Neural crest cell (in vitro differentiated cells): ENCODE measurements at regions not wholly inside any gene's neighbourhood (a gene's known extent, or its start where the extent isn't known, plus 50 kb on each side); places are given as distances from the start of the nearest gene placed in this dataset.

Source experiments
- DNase-seq: peaks from one replicate; pipeline ENCODE4 v3.0.0; 2021; ENCODE audit warnings: low read depth, mixed read lengths, low spot score
- H3K27ac Mint-ChIP-seq: one replicate; pipeline ENCODE4 v1.8.0; 2021; ENCODE audit warnings: mild to moderate bottlenecking, mixed read lengths; ENCODE audit not compliant: unreplicated experiment
- H3K27me3 Mint-ChIP-seq: 2 replicates; pipeline ENCODE4 v1.8.0; 2021; ENCODE audit warnings: low read depth, mild to moderate bottlenecking, mixed read lengths
- H3K36me3 Mint-ChIP-seq: 2 replicates; pipeline ENCODE4 v1.8.0; 2021; ENCODE audit warnings: low read depth, mild to moderate bottlenecking, mixed read lengths
- H3K4me1 Mint-ChIP-seq: 2 replicates; pipeline ENCODE4 v1.8.0; 2021; ENCODE audit warnings: mixed read lengths
- H3K4me3 Mint-ChIP-seq: one replicate; pipeline ENCODE4 v1.8.0; 2021; ENCODE audit warnings: mild to moderate bottlenecking, mixed read lengths
- H3K9me3 Mint-ChIP-seq: 2 replicates; pipeline ENCODE4 v1.8.0; 2021; ENCODE audit warnings: mixed read lengths
- TF ChIP-seq, protein P1 (sequence below): fragments of 200-600 bp; sonication (generic); conservative IDR thresholded peaks from 2 replicates; pipeline ENCODE4 v1.5.0; 2021; ENCODE audit warnings: antibody characterized with exemption, mild to moderate bottlenecking

DNA sequence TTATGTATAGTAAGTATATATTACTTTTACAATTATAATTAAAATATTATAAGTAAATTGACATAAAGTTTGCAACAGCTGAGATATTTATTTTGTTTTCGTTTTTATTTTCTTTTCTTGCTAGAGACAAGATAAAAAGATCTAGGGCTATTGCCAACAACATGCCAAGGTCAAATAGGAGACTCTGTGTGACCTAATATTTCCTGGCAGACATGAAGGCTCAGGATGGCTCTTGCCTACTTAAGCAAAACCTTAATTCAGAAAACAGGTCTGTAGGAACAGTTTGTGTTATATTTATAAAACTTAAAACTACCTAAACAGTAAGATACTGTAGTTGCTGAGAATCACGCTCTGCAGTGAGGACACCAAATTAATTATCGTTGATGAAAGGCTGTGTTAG, 145.2 kb downstream of the RFC3 start:
- Mint-ChIP-seq H3K27ac (no peak overlapping the region), H3K9me3 (peaks cover 7% of the 10 kb centered on the region), H3K4me3 (no peak overlapping the region), H3K4me1 (peaks cover 9% of the 10 kb centered on the region), H3K27me3 (no peaks in the 10 kb centered on the region), H3K36me3 (peaks cover 19% of the 10 kb centered on the region)
- DNase-seq = no peak
- TF ChIP-seq, protein P1, sequence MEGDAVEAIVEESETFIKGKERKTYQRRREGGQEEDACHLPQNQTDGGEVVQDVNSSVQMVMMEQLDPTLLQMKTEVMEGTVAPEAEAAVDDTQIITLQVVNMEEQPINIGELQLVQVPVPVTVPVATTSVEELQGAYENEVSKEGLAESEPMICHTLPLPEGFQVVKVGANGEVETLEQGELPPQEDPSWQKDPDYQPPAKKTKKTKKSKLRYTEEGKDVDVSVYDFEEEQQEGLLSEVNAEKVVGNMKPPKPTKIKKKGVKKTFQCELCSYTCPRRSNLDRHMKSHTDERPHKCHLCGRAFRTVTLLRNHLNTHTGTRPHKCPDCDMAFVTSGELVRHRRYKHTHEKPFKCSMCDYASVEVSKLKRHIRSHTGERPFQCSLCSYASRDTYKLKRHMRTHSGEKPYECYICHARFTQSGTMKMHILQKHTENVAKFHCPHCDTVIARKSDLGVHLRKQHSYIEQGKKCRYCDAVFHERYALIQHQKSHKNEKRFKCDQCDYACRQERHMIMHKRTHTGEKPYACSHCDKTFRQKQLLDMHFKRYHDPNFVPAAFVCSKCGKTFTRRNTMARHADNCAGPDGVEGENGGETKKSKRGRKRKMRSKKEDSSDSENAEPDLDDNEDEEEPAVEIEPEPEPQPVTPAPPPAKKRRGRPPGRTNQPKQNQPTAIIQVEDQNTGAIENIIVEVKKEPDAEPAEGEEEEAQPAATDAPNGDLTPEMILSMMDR = no peak

DNA sequence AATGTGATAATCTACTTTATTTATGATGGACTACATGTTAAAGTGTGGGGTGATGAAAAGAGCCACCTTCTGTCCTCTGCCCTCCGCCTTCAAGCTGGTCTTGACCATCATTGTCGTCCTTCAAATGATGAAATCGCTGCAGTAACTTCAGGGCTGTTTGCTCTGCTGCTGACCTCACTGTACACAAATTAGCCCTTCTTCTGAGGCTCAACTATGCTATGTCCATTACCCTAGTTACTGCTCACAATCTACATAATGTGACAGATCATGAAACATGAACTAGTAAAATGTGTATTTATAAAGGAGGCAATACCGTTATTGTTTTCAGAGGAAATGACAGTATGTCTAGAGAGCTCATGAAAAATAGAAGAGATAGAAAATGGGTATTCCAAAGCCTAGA, 145.9 kb downstream of the RFC3 start:
- Mint-ChIP-seq H3K9me3 (peaks cover 7% of the 10 kb centered on the region), H3K27ac (no peak overlapping the region), H3K4me3 (no peak overlapping the region), H3K4me1 (peaks cover 9% of the 10 kb centered on the region), H3K27me3 (no peaks in the 10 kb centered on the region), H3K36me3 (peaks cover 15% of the 10 kb centered on the region)
- DNase-seq = no peak
- TF ChIP-seq, protein P1 = no peak

DNA sequence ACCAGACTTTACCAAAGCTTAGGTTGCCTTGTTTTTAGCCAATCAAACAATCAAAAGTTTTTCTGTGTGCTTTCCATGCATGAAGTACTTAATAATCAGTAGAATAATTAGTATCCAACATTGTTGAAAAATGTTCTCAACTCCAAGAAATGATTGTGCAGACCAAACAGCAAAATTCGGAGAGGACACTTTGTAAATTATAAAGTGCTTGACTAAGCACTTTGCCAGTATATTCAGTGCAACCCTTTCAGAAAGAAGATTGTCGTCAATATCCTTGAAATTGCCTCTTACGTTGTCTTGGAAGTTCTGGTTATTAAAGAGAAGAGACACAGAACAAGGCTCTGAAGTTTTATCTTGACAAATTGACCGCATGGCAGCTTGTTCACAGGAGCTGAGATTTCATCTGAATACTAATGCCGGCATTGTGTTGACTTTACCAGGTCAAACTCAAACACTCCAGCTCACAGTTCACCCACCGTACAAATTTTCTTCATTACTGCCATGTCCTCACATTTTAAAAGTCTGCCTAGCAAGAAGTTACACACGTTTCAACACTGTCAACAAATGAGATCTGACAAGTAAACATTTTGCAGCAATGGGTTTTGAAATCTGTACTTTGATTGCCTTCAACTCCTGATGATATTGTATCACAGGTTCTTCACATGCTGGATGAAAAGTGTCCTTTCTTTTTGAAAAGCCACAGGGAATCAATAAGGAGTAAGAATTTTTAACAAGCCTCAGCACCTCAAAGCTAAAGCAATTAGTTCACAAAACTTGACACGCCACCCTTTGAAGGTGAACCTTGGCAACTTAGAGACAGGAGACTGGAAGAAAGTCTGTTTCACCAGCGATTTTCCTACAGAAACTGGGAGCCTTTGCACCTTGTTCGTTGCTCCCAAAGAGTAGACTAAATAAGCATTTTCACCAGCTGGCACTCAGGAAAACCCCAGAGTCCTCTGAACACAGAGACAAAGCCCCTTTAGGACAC, 150.9 kb downstream of the RFC3 start:
- Mint-ChIP-seq H3K27ac (no peak overlapping the region), H3K27me3 (no peaks in the 10 kb centered on the region), H3K9me3 (peaks cover 12% of the 10 kb centered on the region), H3K4me1 (no peaks in the 10 kb centered on the region), H3K36me3 (peaks cover 9% of the 10 kb centered on the region), H3K4me3 (no peak overlapping the region)
- TF ChIP-seq, protein P1 = no peak
- no peak for DNase-seq

DNA sequence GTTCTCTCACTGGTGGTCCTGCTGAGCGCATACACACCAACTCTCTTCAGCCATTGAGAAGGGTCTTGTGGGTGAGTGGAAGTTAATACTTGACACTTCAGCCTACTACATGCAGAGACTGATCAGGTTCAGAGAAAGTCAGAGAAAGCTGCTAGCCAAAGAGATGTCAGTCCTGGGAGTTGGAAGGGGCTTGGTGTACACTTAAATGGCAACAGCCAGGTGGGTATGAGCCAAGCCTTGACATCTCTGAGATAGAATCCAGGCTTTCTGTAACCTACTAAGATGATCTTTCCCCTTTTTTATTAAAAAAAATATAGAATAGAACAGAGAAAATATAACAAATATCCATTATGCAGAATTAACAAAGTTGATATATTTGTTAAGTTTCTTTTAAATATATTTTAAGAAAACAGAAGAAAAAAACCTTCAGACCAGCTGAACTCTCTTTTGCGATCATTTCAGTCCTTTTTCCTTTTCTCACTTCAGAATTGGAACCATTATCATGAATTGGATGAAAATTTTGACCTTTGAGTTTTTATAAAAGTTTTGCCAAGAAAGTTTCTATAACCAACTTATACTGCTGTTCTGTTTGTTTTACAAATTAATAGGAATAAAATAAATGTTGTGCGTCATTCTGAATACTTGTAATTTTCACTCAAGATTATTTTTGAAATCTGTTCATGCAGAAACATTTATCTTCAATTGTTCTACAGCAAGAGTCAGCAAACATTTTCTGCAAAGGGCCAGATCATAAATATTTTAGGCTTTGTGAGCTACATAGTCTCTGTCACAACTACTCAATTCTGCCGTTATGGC, 153.0 kb downstream of the RFC3 start:
- Mint-ChIP-seq H3K27ac (no peak overlapping the region), H3K36me3 (peaks cover 6% of the 10 kb centered on the region), H3K9me3 (peaks cover 6% of the 10 kb centered on the region), H3K4me1 (no peaks in the 10 kb centered on the region), H3K4me3 (no peak overlapping the region), H3K27me3 (no peaks in the 10 kb centered on the region)
- TF ChIP-seq, protein P1 = no peak
- DNase-seq = no peak

DNA sequence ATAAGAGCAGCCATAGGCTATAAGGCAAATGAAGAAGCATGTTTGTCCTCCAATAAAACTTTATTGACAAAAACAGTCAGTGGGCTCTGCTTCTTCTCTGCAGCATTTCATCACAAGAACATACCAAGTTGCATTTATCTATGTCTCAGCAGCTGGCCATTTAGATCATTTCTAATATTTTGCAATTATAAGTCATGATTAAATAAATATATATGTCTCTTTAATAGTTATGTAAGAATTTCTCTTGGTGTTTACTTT, 153.5 kb downstream of the RFC3 start:
- Mint-ChIP-seq H3K9me3 (peaks cover 6% of the 10 kb centered on the region), H3K27me3 (no peaks in the 10 kb centered on the region), H3K4me3 (no peak overlapping the region), H3K4me1 (no peaks in the 10 kb centered on the region), H3K36me3 (peaks cover 3% of the 10 kb centered on the region), H3K27ac (no peak overlapping the region)
- TF ChIP-seq, protein P1 = no peak
- no peak for DNase-seq
